SU-DHL-6 (cell line): ENCODE measurements at regions not wholly inside any gene's neighbourhood (a gene's known extent, or its start where the extent isn't known, plus 50 kb on each side); places are given as distances from the start of the nearest gene placed in this dataset.

Experiments used
- H2AFZ ChIP-seq: fragments of 200-600 bp; sonication (generic); 2 replicates; pipeline ENCODE4 v1.6.1; 2014; ENCODE audit warnings: low read depth, mild to moderate bottlenecking, moderate library complexity, mixed read lengths, antibody characterized with exemption, low read length; ENCODE audit not compliant: severe bottlenecking
- H3F3A ChIP-seq: fragments of 200-600 bp; shearing (Covaris generic); 2 replicates; pipeline ENCODE4 v1.6.0; 2016; ENCODE audit warnings: antibody characterized with exemption, mild to moderate bottlenecking; ENCODE audit not compliant: insufficient read depth
- H3K27ac ChIP-seq: fragments of 200-600 bp; sonication (generic); 2 replicates; pipeline ENCODE4 v1.5.1; 2016; ENCODE audit warnings: low read depth, mild to moderate bottlenecking, low read length, moderate library complexity, mixed read lengths
- H3K27me3 ChIP-seq: fragments of 200-600 bp; sonication (generic), shearing (Covaris generic); 2 replicates; pipeline ENCODE4 v1.6.0; 2014; ENCODE audit warnings: mild to moderate bottlenecking, low read length
- H3K36me3 ChIP-seq: fragments of 200-600 bp; sonication (generic); 2 replicates; pipeline ENCODE4 v1.6.1; 2014; ENCODE audit warnings: mild to moderate bottlenecking, low read length, mixed read lengths
- H3K4me2 ChIP-seq: fragments of 300-600, 200-600 bp; shearing (Covaris generic), sonication (generic); 2 replicates; pipeline ENCODE4 v1.6.0; 2014; ENCODE audit warnings: low read length, low read depth, mild to moderate bottlenecking; ENCODE audit not compliant: poor library complexity, severe bottlenecking
- H3K4me3 ChIP-seq: fragments of 200-600 bp; sonication (generic); 2 replicates; pipeline ENCODE4 v1.5.1; 2014; ENCODE audit warnings: antibody characterized with exemption, low read length, mild to moderate bottlenecking, mixed read lengths; ENCODE audit not compliant: insufficient read depth, poor library complexity, severe bottlenecking
- H3K79me2 ChIP-seq: fragments of 200-600 bp; sonication (generic); 2 replicates; pipeline ENCODE4 v1.6.1; 2014; ENCODE audit warnings: mild to moderate bottlenecking, low read length, moderate library complexity; ENCODE audit not compliant: insufficient read depth
- H3K9ac ChIP-seq: fragments of 200-600 bp; sonication (generic); 2 replicates; pipeline ENCODE4 v1.7.0; 2014; ENCODE audit warnings: mild to moderate bottlenecking, low read length
- H3K9me2 ChIP-seq: fragments of 200-600 bp; sonication (generic); replicated peaks from 2 replicates; pipeline ENCODE4 v1.6.1; 2014; ENCODE audit warnings: low read length; ENCODE audit not compliant: insufficient read depth
- H3K9me3 ChIP-seq: fragments of 200-600 bp; sonication (generic); 2 replicates; pipeline ENCODE4 v1.6.1; 2014; ENCODE audit warnings: low read length, mixed read lengths; ENCODE audit not compliant: insufficient read depth
- H4K20me1 ChIP-seq: fragments of 200-600 bp; sonication (generic); 2 replicates; pipeline ENCODE4 v1.6.1; 2014; ENCODE audit warnings: low read depth, mild to moderate bottlenecking, antibody characterized with exemption, low read length, moderate library complexity, mixed read lengths
- CTCF ChIP-seq: fragments of 200-600 bp; sonication (generic); IDR thresholded peaks from one replicate; pipeline ENCODE4 v1.5.1; 2017; ENCODE audit warnings: antibody characterized with exemption, mild to moderate bottlenecking, low read length, moderate library complexity; ENCODE audit not compliant: insufficient read depth, poor library complexity, severe bottlenecking
- EZH2phosphoT487 ChIP-seq: fragments of 200-600 bp; sonication (generic), shearing (Covaris generic); conservative IDR thresholded peaks from 2 replicates; pipeline ENCODE4 v1.6.1; 2018; ENCODE audit warnings: mild to moderate bottlenecking, antibody characterized with exemption, low read length, moderate library complexity, mixed read lengths

- Histone ChIP-seq H3K4me2 (no peak overlapping the region), H4K20me1 (no peaks in the 10 kb centered on the region), H2AFZ (no peak overlapping the region), H3K36me3 (no peaks in the 10 kb centered on the region), H3K9me2 (no peaks in the 10 kb centered on the region), H3K9me3 (no peaks in the 10 kb centered on the region), H3K27ac (no peak overlapping the region), H3K4me3 (no peak overlapping the region), H3K79me2 (no peaks in the 10 kb centered on the region), H3F3A (no peaks in the 10 kb centered on the region), H3K9ac (no peak overlapping the region), H3K27me3 (no peaks in the 10 kb centered on the region)
- TF ChIP-seq EZH2phosphoT487 = no peak
- TF ChIP-seq CTCF = no peak
These were observed 215.8 kb upstream of the CADM2 start for GRCh38 chr3:84742915-84743425.

- H4K20me1 ChIP-seq = no peaks in the 10 kb centered on the region
- no peaks in the 10 kb centered on the region for H3K79me2 ChIP-seq
- no peak overlapping the region for H3K27ac ChIP-seq
- no peak overlapping the region for H3K4me3 ChIP-seq
- no peaks in the 10 kb centered on the region for H3K36me3 ChIP-seq
- no peaks in the 10 kb centered on the region for H3K9me3 ChIP-seq
- H3K9ac ChIP-seq = no peak overlapping the region
- H3K27me3 ChIP-seq = no peaks in the 10 kb centered on the region
- no peak for TF ChIP-seq CTCF
- no peak for TF ChIP-seq EZH2phosphoT487
- H3K4me2 ChIP-seq = no peak overlapping the region
- H2AFZ ChIP-seq = no peak overlapping the region
- H3K9me2 ChIP-seq = no peaks in the 10 kb centered on the region
- H3F3A ChIP-seq = no peaks in the 10 kb centered on the region
These were observed 214.7 kb upstream of the CADM2 start for GRCh38 chr3:84744130-84744529.

GRCh38 chr3:84755860-84756259 lies 202.9 kb upstream of the CADM2 start:
- no peak overlapping the region for H3K9ac ChIP-seq
- no peaks in the 10 kb centered on the region for H3K79me2 ChIP-seq
- no peaks in the 10 kb centered on the region for H3F3A ChIP-seq
- no peaks in the 10 kb centered on the region for H4K20me1 ChIP-seq
- no peak overlapping the region for H3K4me2 ChIP-seq
- no peak overlapping the region for H3K27ac ChIP-seq
- H2AFZ ChIP-seq = no peak overlapping the region
- no peaks in the 10 kb centered on the region for H3K9me2 ChIP-seq
- TF ChIP-seq CTCF (no peak), EZH2phosphoT487 (no peak)
- H3K4me3 ChIP-seq = no peak overlapping the region
- H3K36me3 ChIP-seq = no peaks in the 10 kb centered on the region
- no peaks in the 10 kb centered on the region for H3K9me3 ChIP-seq
- H3K27me3 ChIP-seq = no peaks in the 10 kb centered on the region
